ENCODE measurements at regions not wholly inside any gene's neighbourhood (a gene's known extent, or its start where the extent isn't known, plus 50 kb on each side); places are given as distances from the start of the nearest gene placed in this dataset.

DNA sequence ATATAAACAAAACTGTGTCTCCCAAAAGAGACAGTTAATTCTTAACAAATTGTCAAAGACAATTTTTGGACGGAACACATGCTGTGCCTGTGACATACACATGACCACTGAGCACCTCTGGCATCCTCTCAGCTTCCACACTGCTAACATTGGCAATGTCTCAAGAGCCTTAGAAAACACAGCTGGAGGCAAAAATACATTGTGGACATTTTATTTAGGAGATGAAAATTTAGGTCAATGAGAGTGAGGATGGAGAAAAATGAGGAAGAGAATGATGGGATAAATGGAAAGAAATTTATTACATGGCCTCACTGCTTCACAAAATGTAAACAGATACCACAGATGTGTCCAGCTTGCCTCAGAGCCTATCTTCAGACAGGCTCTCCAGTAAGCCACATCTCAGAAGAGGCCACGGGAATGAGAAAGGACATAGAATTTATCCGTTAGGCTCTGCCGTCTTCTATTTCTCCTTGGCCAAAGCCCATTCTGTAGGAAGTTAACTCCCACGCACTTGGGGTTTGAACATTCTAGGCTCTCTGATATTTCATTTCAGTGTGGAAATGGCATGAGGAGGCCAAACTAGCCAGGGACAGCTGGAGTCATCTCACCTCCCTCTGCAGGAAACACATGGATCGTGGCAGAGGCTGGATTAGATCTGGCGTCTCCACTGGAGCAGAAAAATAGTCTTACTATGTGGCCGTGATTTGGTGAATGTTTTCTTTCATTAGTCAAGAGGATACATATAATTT lies 519.4 kb upstream of the DSEL start:
- no peaks in the 10 kb centered on the region for H3K36me3 Mint-ChIP-seq (ENCODE audit: unreplicated experiment)
- TF ChIP-seq, protein P1, sequence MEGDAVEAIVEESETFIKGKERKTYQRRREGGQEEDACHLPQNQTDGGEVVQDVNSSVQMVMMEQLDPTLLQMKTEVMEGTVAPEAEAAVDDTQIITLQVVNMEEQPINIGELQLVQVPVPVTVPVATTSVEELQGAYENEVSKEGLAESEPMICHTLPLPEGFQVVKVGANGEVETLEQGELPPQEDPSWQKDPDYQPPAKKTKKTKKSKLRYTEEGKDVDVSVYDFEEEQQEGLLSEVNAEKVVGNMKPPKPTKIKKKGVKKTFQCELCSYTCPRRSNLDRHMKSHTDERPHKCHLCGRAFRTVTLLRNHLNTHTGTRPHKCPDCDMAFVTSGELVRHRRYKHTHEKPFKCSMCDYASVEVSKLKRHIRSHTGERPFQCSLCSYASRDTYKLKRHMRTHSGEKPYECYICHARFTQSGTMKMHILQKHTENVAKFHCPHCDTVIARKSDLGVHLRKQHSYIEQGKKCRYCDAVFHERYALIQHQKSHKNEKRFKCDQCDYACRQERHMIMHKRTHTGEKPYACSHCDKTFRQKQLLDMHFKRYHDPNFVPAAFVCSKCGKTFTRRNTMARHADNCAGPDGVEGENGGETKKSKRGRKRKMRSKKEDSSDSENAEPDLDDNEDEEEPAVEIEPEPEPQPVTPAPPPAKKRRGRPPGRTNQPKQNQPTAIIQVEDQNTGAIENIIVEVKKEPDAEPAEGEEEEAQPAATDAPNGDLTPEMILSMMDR (IDR thresholded peaks at IDR 0.05), result no peak
- H3K27me3 Mint-ChIP-seq (ENCODE audit: unreplicated experiment), result no peaks in the 10 kb centered on the region
- DNase-seq (ENCODE audit: extremely low spot score, unreplicated experiment), result no peak
- peak overlapping the region; percentile 66 for H3K27ac Mint-ChIP-seq (ENCODE audit: unreplicated experiment)
- H3K4me1 Mint-ChIP-seq (ENCODE audit: unreplicated experiment), result peaks cover 36% of the 10 kb centered on the region
- H3K4me3 Mint-ChIP-seq (ENCODE audit: unreplicated experiment), result no peak overlapping the region
- H3K9me3 Mint-ChIP-seq (ENCODE audit: unreplicated experiment), result no peaks in the 10 kb centered on the region

DNA sequence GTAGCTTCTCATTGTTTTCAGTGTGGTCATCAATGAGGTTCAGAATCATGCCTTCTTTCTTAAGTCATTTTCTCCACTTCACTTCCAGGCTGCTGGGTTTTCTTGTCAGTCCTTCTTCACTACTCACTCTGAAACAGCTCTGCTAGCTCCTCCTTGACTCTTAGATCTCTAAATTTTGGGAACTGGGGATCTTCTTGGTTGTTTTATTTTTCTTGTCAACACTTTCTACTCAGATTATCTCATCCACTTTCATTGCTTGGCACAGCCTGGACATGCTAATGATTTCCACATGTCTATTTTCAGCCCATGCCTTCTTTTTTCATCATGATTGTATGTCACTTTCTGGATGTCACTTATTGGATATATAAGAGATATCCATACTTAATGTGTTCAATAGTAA lies 517.8 kb upstream of the DSEL start:
- no peak for DNase-seq (ENCODE audit: extremely low spot score, unreplicated experiment)
- TF ChIP-seq, protein P1 (IDR thresholded peaks at IDR 0.05), result no peak
- Mint-ChIP-seq H3K27ac (ENCODE audit: unreplicated experiment) (no peak overlapping the region), H3K36me3 (ENCODE audit: unreplicated experiment) (no peaks in the 10 kb centered on the region), H3K4me1 (ENCODE audit: unreplicated experiment) (peaks cover 36% of the 10 kb centered on the region), H3K9me3 (ENCODE audit: unreplicated experiment) (no peaks in the 10 kb centered on the region), H3K27me3 (ENCODE audit: unreplicated experiment) (no peaks in the 10 kb centered on the region), H3K4me3 (ENCODE audit: unreplicated experiment) (no peak overlapping the region)

DNA sequence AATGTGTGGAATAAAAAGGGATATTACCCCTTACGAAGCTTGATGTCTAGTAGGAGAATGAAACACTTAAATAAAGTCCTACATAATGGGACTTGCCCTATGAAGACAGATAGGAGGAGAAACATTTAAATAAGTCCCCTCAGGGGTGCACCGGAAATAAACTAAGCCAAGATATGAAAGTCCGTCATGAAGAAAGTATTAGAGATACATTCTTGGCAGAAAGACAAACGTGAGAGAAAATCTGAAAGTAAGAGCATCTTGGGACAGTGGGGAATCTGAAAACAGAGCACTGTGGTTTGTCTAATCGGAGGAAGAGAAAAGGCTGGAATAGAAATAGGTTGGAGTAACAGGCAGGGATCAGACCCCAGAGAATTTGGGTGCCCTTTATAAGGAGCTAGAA lies 516.9 kb upstream of the DSEL start:
- Mint-ChIP-seq H3K36me3 (ENCODE audit: unreplicated experiment) (no peaks in the 10 kb centered on the region), H3K4me1 (ENCODE audit: unreplicated experiment) (peaks cover 31% of the 10 kb centered on the region), H3K4me3 (ENCODE audit: unreplicated experiment) (no peak overlapping the region), H3K27ac (ENCODE audit: unreplicated experiment) (no peak overlapping the region), H3K27me3 (ENCODE audit: unreplicated experiment) (no peaks in the 10 kb centered on the region), H3K9me3 (ENCODE audit: unreplicated experiment) (no peaks in the 10 kb centered on the region)
- TF ChIP-seq, protein P1 (IDR thresholded peaks at IDR 0.05), result no peak
- DNase-seq (ENCODE audit: extremely low spot score, unreplicated experiment), result no peak

DNA sequence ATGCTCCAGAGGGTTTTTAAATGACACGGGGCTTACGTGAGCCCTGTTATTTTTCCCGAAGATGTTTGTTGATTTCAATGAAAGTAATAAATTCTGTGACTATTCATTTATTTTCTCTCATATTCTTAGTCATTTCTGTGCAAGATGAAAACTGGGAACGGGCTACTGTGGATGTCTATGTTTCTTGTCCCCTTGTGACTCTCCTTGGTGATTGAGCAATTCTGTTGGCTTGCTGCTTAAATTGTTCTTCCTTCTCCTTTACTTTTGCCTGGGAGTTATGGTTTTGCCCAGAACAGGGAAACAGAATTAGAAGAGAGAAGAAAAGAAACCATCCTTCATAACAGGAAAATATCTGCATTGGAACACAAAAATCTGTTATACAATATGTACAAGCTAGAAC lies 508.2 kb upstream of the DSEL start:
- H3K4me3 Mint-ChIP-seq (ENCODE audit: unreplicated experiment), result no peak overlapping the region
- DNase-seq (ENCODE audit: extremely low spot score, unreplicated experiment), result no peak
- H3K4me1 Mint-ChIP-seq (ENCODE audit: unreplicated experiment), result no peaks in the 10 kb centered on the region
- H3K27ac Mint-ChIP-seq (ENCODE audit: unreplicated experiment), result no peak overlapping the region
- no peaks in the 10 kb centered on the region for H3K27me3 Mint-ChIP-seq (ENCODE audit: unreplicated experiment)
- no peaks in the 10 kb centered on the region for H3K36me3 Mint-ChIP-seq (ENCODE audit: unreplicated experiment)
- H3K9me3 Mint-ChIP-seq (ENCODE audit: unreplicated experiment), result no peaks in the 10 kb centered on the region
- TF ChIP-seq, protein P1 (IDR thresholded peaks at IDR 0.05), result no peak

DNA sequence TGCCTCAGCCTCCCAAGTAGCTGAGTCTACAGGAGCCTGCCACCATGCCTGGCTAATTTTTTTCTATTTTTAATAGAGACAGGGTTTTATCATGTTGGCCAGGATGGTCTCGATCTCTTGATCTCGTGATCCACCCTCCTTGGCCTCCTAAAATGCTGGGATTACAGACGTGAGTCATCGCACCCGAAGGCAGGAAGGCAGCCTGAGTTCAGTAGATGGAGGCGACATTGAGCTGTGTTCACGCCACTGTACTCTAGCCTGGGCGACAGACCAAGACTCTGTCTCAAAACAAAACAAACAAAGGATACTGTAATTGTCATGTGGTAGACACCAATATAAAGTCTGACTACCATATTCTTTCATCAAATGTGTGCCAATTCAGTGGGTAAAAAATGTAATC lies 500.9 kb upstream of the DSEL start:
- H3K36me3 Mint-ChIP-seq (ENCODE audit: unreplicated experiment), result no peaks in the 10 kb centered on the region
- H3K4me1 Mint-ChIP-seq (ENCODE audit: unreplicated experiment), result no peaks in the 10 kb centered on the region
- no peak overlapping the region for H3K27ac Mint-ChIP-seq (ENCODE audit: unreplicated experiment)
- no peak overlapping the region for H3K4me3 Mint-ChIP-seq (ENCODE audit: unreplicated experiment)
- no peaks in the 10 kb centered on the region for H3K9me3 Mint-ChIP-seq (ENCODE audit: unreplicated experiment)
- TF ChIP-seq, protein P1 (IDR thresholded peaks at IDR 0.05), result no peak
- DNase-seq (ENCODE audit: extremely low spot score, unreplicated experiment), result no peak
- H3K27me3 Mint-ChIP-seq (ENCODE audit: unreplicated experiment), result no peaks in the 10 kb centered on the region
